SU-DHL-6 (cell line): ENCODE measurements at regions not wholly inside any gene's neighbourhood (a gene's known extent, or its start where the extent isn't known, plus 50 kb on each side); places are given as distances from the start of the nearest gene placed in this dataset.

Source experiments
- H2AFZ ChIP-seq: fragments of 200-600 bp; sonication (generic); 2 replicates; pipeline ENCODE4 v1.6.1; 2014; ENCODE audit warnings: low read depth, mild to moderate bottlenecking, moderate library complexity, mixed read lengths, antibody characterized with exemption, low read length; ENCODE audit not compliant: severe bottlenecking
- H3F3A ChIP-seq: fragments of 200-600 bp; shearing (Covaris generic); 2 replicates; pipeline ENCODE4 v1.6.0; 2016; ENCODE audit warnings: antibody characterized with exemption, mild to moderate bottlenecking; ENCODE audit not compliant: insufficient read depth
- H3K27ac ChIP-seq: fragments of 200-600 bp; sonication (generic); 2 replicates; pipeline ENCODE4 v1.5.1; 2016; ENCODE audit warnings: low read depth, mild to moderate bottlenecking, low read length, moderate library complexity, mixed read lengths
- H3K27me3 ChIP-seq: fragments of 200-600 bp; sonication (generic), shearing (Covaris generic); 2 replicates; pipeline ENCODE4 v1.6.0; 2014; ENCODE audit warnings: mild to moderate bottlenecking, low read length
- H3K36me3 ChIP-seq: fragments of 200-600 bp; sonication (generic); 2 replicates; pipeline ENCODE4 v1.6.1; 2014; ENCODE audit warnings: mild to moderate bottlenecking, low read length, mixed read lengths
- H3K4me2 ChIP-seq: fragments of 300-600, 200-600 bp; shearing (Covaris generic), sonication (generic); 2 replicates; pipeline ENCODE4 v1.6.0; 2014; ENCODE audit warnings: low read length, low read depth, mild to moderate bottlenecking; ENCODE audit not compliant: poor library complexity, severe bottlenecking
- H3K4me3 ChIP-seq: fragments of 200-600 bp; sonication (generic); 2 replicates; pipeline ENCODE4 v1.5.1; 2014; ENCODE audit warnings: antibody characterized with exemption, low read length, mild to moderate bottlenecking, mixed read lengths; ENCODE audit not compliant: insufficient read depth, poor library complexity, severe bottlenecking
- H3K79me2 ChIP-seq: fragments of 200-600 bp; sonication (generic); 2 replicates; pipeline ENCODE4 v1.6.1; 2014; ENCODE audit warnings: mild to moderate bottlenecking, low read length, moderate library complexity; ENCODE audit not compliant: insufficient read depth
- H3K9ac ChIP-seq: fragments of 200-600 bp; sonication (generic); 2 replicates; pipeline ENCODE4 v1.7.0; 2014; ENCODE audit warnings: mild to moderate bottlenecking, low read length
- H3K9me2 ChIP-seq: fragments of 200-600 bp; sonication (generic); replicated peaks from 2 replicates; pipeline ENCODE4 v1.6.1; 2014; ENCODE audit warnings: low read length; ENCODE audit not compliant: insufficient read depth
- H3K9me3 ChIP-seq: fragments of 200-600 bp; sonication (generic); 2 replicates; pipeline ENCODE4 v1.6.1; 2014; ENCODE audit warnings: low read length, mixed read lengths; ENCODE audit not compliant: insufficient read depth
- H4K20me1 ChIP-seq: fragments of 200-600 bp; sonication (generic); 2 replicates; pipeline ENCODE4 v1.6.1; 2014; ENCODE audit warnings: low read depth, mild to moderate bottlenecking, antibody characterized with exemption, low read length, moderate library complexity, mixed read lengths
- EZH2phosphoT487 ChIP-seq: fragments of 200-600 bp; sonication (generic), shearing (Covaris generic); conservative IDR thresholded peaks from 2 replicates; pipeline ENCODE4 v1.6.1; 2018; ENCODE audit warnings: mild to moderate bottlenecking, antibody characterized with exemption, low read length, moderate library complexity, mixed read lengths
- TF ChIP-seq, protein P1 (sequence below): fragments of 200-600 bp; sonication (generic); IDR thresholded peaks from one replicate; pipeline ENCODE4 v1.5.1; 2017; ENCODE audit warnings: antibody characterized with exemption, mild to moderate bottlenecking, low read length, moderate library complexity; ENCODE audit not compliant: insufficient read depth, poor library complexity, severe bottlenecking

DNA sequence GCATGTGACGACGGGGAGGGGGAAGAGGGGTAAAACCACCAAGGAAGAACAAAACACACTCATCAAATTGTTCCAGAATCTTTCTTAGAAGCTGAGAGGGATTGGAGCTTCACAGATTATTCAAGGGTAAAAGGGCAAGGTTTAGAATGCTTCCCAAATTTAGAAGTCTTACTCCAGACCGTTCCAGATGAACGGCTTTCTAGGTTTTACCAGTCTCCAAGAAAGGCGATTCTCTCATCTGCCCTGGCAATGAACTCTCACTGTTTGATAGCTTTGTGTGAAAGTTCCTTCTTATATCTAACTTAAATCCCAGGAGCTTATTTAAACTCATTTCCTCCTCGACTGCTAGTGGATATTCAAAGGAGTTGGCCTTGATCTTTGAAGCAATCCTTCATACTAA is 124.3 kb upstream of the PRICKLE2 start:
- Histone ChIP-seq H3K27ac (no peak overlapping the region), H3K9ac (no peak overlapping the region), H3K79me2 (no peaks in the 10 kb centered on the region), H2AFZ (no peak overlapping the region), H3K36me3 (no peaks in the 10 kb centered on the region), H3K4me3 (no peak overlapping the region), H3K9me3 (no peaks in the 10 kb centered on the region), H3K27me3 (no peaks in the 10 kb centered on the region), H3K4me2 (no peak overlapping the region), H4K20me1 (no peaks in the 10 kb centered on the region), H3F3A (no peaks in the 10 kb centered on the region), H3K9me2 (0 out of 2 replicates have a peak, but pooled peaks cover 4% of the 10 kb centered on the region)
- TF ChIP-seq, protein P1, sequence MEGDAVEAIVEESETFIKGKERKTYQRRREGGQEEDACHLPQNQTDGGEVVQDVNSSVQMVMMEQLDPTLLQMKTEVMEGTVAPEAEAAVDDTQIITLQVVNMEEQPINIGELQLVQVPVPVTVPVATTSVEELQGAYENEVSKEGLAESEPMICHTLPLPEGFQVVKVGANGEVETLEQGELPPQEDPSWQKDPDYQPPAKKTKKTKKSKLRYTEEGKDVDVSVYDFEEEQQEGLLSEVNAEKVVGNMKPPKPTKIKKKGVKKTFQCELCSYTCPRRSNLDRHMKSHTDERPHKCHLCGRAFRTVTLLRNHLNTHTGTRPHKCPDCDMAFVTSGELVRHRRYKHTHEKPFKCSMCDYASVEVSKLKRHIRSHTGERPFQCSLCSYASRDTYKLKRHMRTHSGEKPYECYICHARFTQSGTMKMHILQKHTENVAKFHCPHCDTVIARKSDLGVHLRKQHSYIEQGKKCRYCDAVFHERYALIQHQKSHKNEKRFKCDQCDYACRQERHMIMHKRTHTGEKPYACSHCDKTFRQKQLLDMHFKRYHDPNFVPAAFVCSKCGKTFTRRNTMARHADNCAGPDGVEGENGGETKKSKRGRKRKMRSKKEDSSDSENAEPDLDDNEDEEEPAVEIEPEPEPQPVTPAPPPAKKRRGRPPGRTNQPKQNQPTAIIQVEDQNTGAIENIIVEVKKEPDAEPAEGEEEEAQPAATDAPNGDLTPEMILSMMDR = no peak

DNA sequence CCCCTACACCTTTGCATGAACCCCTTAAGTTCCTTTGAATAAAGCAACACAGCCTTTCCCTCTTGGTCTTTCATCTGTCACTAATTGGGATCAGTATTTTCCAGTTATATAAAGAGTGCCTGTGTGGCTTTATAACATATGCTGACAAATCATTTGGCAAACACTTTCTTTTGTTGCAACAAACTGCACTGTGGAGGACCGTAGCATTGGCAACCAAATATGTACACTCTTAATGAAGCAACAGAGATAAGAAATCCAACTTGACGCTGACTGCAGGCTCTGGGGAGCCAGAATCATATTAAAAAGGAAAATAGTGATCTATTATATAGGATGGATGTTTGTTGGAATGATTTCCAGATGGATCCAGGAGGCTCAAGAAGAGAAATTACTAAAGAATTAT is 120.1 kb upstream of the PRICKLE2 start:
- 0 out of 2 replicates have a peak, but pooled peaks cover 4% of the 10 kb centered on the region for H3K9me2 ChIP-seq
- TF ChIP-seq, protein P1 = no peak
- TF ChIP-seq EZH2phosphoT487 = no peak
- no peak overlapping the region for H3K9ac ChIP-seq
- no peaks in the 10 kb centered on the region for H3K79me2 ChIP-seq
- no peaks in the 10 kb centered on the region for H3K36me3 ChIP-seq
- no peak overlapping the region for H3K4me2 ChIP-seq
- no peaks in the 10 kb centered on the region for H3K9me3 ChIP-seq
- no peaks in the 10 kb centered on the region for H4K20me1 ChIP-seq
- H2AFZ ChIP-seq = no peak overlapping the region
- no peak overlapping the region for H3K27ac ChIP-seq
- H3F3A ChIP-seq = no peaks in the 10 kb centered on the region
- H3K27me3 ChIP-seq = no peaks in the 10 kb centered on the region
- H3K4me3 ChIP-seq = no peak overlapping the region

DNA sequence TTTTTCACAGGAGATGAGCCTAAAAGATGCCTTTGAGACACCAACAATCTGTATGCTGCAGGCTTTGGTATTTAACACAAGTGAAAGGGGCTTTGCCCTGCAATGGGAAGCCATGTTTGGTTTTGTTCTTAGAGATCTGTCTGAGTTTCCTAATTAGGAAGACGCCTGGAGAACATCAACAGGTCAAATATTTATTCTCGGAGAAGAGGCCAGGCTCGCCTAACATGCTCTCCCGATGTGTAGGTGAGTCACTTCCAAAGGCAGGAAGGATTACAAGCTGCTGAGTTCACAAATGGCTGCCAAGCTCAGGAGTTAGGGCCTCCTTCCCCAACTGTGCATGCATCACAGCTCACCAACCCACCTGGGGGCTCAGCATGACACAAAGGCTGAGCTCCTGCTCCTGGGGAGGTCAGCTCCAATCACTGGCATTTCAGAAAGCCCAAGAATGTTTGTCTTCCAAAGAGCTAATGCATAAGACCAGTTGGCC is 119.5 kb upstream of the PRICKLE2 start:
- Histone ChIP-seq H3K4me2 (no peak overlapping the region), H3K9me3 (no peaks in the 10 kb centered on the region), H3K36me3 (no peaks in the 10 kb centered on the region), H3K9ac (no peak overlapping the region), H2AFZ (no peak overlapping the region), H3K4me3 (no peak overlapping the region), H3F3A (no peaks in the 10 kb centered on the region), H3K27ac (no peak overlapping the region), H4K20me1 (no peaks in the 10 kb centered on the region), H3K79me2 (no peaks in the 10 kb centered on the region), H3K9me2 (0 out of 2 replicates have a peak, but pooled peaks cover 4% of the 10 kb centered on the region), H3K27me3 (no peaks in the 10 kb centered on the region)
- TF ChIP-seq EZH2phosphoT487 = no peak
- TF ChIP-seq, protein P1 = no peak
